Upper lobe of left lung (tissue), 6 donors: ENCODE measurements at regions not wholly inside any gene's neighbourhood (a gene's known extent, or its start where the extent isn't known, plus 50 kb on each side); places are given as distances from the start of the nearest gene placed in this dataset.

Experiments
- ATAC-seq, 2 donors: fragments of 200-7000 bp; cut with Tn5 transposase; one replicate each; pipeline ENCODE4 v1.9.1; 2022; ENCODE audit warnings: mild to moderate bottlenecking in 2 of 2, moderate library complexity in 2 of 2; ENCODE audit not compliant: low FRiP score in 2 of 2
- DNase-seq, 2 donors: peaks; one replicate each; pipeline ENCODE4 v3.0.0-alpha.2; 2019 to 2020
- H3K27ac ChIP-seq, 4 donors: fragments of 200-600 bp; sonication (generic); one replicate each; pipeline ENCODE4 v1.5.1; 2016 to 2019
- H3K27me3 ChIP-seq, 4 donors: fragments of 200-600 bp; sonication (generic); one replicate each; pipeline ENCODE4 v1.5.1; 2017 to 2019
- H3K36me3 ChIP-seq, 4 donors: fragments of 200-600 bp; sonication (generic); one replicate each; pipeline ENCODE4 v1.5.1; 2016 to 2019
- H3K4me1 ChIP-seq, 4 donors: fragments of 200-600 bp; sonication (generic); one replicate each; pipeline ENCODE4 v1.5.1; 2018 to 2019
- H3K4me3 ChIP-seq, 4 donors: fragments of 200-600 bp; sonication (generic); one replicate each; pipeline ENCODE4 v1.5.1; 2017 to 2019; ENCODE audit warnings: mild to moderate bottlenecking in 2 of 4, moderate library complexity in 1 of 4
- H3K9me3 ChIP-seq, 4 donors: fragments of 200-600 bp; sonication (generic); one replicate each; pipeline ENCODE4 v1.5.1; 2018 to 2019
- EP300 ChIP-seq, 4 donors: sonication (generic); formaldehyde crosslinking; IDR thresholded peaks; one replicate each; pipeline ENCODE4 v1.5.1; 2017; ENCODE audit warnings: antibody characterized with exemption in 4 of 4, control low read depth in 2 of 4
- POLR2A ChIP-seq, 4 donors: fragments of 450-650 bp; IDR thresholded peaks; one replicate each; pipeline ENCODE4 v1.5.1; 2016 to 2017; ENCODE audit warnings: antibody characterized with exemption in 4 of 4, mild to moderate bottlenecking in 2 of 4
- POLR2AphosphoS5 ChIP-seq, 2 donors: sonication (generic); formaldehyde crosslinking; IDR thresholded peaks; one replicate each; pipeline ENCODE4 v1.5.1; 2017; ENCODE audit warnings: antibody characterized with exemption in 2 of 2
- WGBS, 2 donors: methylation state at CpG; one replicate each; pipeline ENCODE4 v1.1.5; 2017 to 2018; 5-methylcytosine and 5-hydroxymethylcytosine counted together
- TF ChIP-seq, protein P1 (sequence below), 6 experiments: fragments of 450-650 bp in 4 of 6; fragments of 200-600 bp in 2 of 6; sonication (generic) in 2 of 6; IDR thresholded peaks; one replicate each; pipeline ENCODE4 v1.5.1; 2016 to 2019; ENCODE audit warnings: antibody characterized with exemption in 6 of 6
- donor health status: DM: no; HTN: no; CAD: no; lungs with moderate emphysema.
- donor health status: DM: no; HTN: yes; CAD: no; lungs with severe emphysema.

- WGBS, 2 donors: 85 to 100% methylated on average over 1 to 4 of the region's 4 CpGs
Observed at GRCh38 chr14:43914041-43914693, 592.9 kb downstream of the FSCB start.

GRCh38 chr14:43903209-43903608 is 603.9 kb downstream of the FSCB start:
- Histone ChIP-seq H3K9me3 (no peaks in the 10 kb centered on the region), H3K27ac (no peak overlapping the region), H3K27me3 (no peaks in the 10 kb centered on the region), H3K36me3 (no peaks in the 10 kb centered on the region), H3K4me3 (no peak overlapping the region), H3K4me1 (no peaks in the 10 kb centered on the region)
- WGBS, 2 donors: 59 to 82% methylated on average over 1 of the region's 1 CpG
- TF ChIP-seq, protein P1, sequence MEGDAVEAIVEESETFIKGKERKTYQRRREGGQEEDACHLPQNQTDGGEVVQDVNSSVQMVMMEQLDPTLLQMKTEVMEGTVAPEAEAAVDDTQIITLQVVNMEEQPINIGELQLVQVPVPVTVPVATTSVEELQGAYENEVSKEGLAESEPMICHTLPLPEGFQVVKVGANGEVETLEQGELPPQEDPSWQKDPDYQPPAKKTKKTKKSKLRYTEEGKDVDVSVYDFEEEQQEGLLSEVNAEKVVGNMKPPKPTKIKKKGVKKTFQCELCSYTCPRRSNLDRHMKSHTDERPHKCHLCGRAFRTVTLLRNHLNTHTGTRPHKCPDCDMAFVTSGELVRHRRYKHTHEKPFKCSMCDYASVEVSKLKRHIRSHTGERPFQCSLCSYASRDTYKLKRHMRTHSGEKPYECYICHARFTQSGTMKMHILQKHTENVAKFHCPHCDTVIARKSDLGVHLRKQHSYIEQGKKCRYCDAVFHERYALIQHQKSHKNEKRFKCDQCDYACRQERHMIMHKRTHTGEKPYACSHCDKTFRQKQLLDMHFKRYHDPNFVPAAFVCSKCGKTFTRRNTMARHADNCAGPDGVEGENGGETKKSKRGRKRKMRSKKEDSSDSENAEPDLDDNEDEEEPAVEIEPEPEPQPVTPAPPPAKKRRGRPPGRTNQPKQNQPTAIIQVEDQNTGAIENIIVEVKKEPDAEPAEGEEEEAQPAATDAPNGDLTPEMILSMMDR (IDR thresholded peaks at IDR 0.05): no peak
- TF ChIP-seq EP300 (IDR thresholded peaks at IDR 0.05): no peak
- TF ChIP-seq POLR2AphosphoS5 (IDR thresholded peaks at IDR 0.05): no peak
- TF ChIP-seq POLR2A (IDR thresholded peaks at IDR 0.05): no peak
- no peak for DNase-seq
- ATAC-seq: no peak

More at GRCh38 chr14:43914041-43914693, 592.9 kb downstream of the FSCB start:
- no peak for TF ChIP-seq POLR2A (IDR thresholded peaks at IDR 0.05)
- TF ChIP-seq POLR2AphosphoS5 (IDR thresholded peaks at IDR 0.05): no peak
- TF ChIP-seq EP300 (IDR thresholded peaks at IDR 0.05): no peak
- TF ChIP-seq, protein P1 (IDR thresholded peaks at IDR 0.05): no peak
- Histone ChIP-seq H3K4me1 (no peaks in the 10 kb centered on the region), H3K4me3 (no peak overlapping the region), H3K9me3 (no peaks in the 10 kb centered on the region), H3K36me3 (no peaks in the 10 kb centered on the region), H3K27ac (no peak overlapping the region), H3K27me3 (no peaks in the 10 kb centered on the region)
- DNase-seq (no peak), ATAC-seq (no peak)

GRCh38 chr14:43901911-43902673 is 605.0 kb downstream of the FSCB start:
- Histone ChIP-seq H3K27me3 (no peaks in the 10 kb centered on the region), H3K4me1 (no peaks in the 10 kb centered on the region), H3K27ac (no peak overlapping the region), H3K4me3 (no peak overlapping the region), H3K9me3 (no peaks in the 10 kb centered on the region), H3K36me3 (no peaks in the 10 kb centered on the region)
- WGBS, 2 donors: 38 to 50% methylated on average over 3 of the region's 3 CpGs
- ATAC-seq (no peak), DNase-seq (no peak)
- TF ChIP-seq POLR2AphosphoS5 (IDR thresholded peaks at IDR 0.05): no peak
- TF ChIP-seq EP300 (IDR thresholded peaks at IDR 0.05): no peak
- TF ChIP-seq, protein P1 (IDR thresholded peaks at IDR 0.05): no peak
- TF ChIP-seq POLR2A (IDR thresholded peaks at IDR 0.05): no peak

GRCh38 chr14:43900173-43900655 is 606.9 kb downstream of the FSCB start:
- H3K27me3 ChIP-seq: no peaks in the 10 kb centered on the region
- no peaks in the 10 kb centered on the region for H3K36me3 ChIP-seq
- no peak for TF ChIP-seq POLR2A (IDR thresholded peaks at IDR 0.05)
- TF ChIP-seq POLR2AphosphoS5 (IDR thresholded peaks at IDR 0.05): no peak
- TF ChIP-seq, protein P1 (IDR thresholded peaks at IDR 0.05): no peak
- no peak for TF ChIP-seq EP300 (IDR thresholded peaks at IDR 0.05)
- ATAC-seq: no peak
- H3K9me3 ChIP-seq: no peaks in the 10 kb centered on the region
- H3K4me3 ChIP-seq: no peak overlapping the region
- H3K27ac ChIP-seq: no peak overlapping the region
- H3K4me1 ChIP-seq: no peaks in the 10 kb centered on the region
- WGBS, 2 donors: 13 to 21% methylated on average over 2 of the region's 2 CpGs
- DNase-seq: no peak
